ENCODE measurements at regions not wholly inside any gene's neighbourhood (a gene's known extent, or its start where the extent isn't known, plus 50 kb on each side); places are given as distances from the start of the nearest gene placed in this dataset.

DNA sequence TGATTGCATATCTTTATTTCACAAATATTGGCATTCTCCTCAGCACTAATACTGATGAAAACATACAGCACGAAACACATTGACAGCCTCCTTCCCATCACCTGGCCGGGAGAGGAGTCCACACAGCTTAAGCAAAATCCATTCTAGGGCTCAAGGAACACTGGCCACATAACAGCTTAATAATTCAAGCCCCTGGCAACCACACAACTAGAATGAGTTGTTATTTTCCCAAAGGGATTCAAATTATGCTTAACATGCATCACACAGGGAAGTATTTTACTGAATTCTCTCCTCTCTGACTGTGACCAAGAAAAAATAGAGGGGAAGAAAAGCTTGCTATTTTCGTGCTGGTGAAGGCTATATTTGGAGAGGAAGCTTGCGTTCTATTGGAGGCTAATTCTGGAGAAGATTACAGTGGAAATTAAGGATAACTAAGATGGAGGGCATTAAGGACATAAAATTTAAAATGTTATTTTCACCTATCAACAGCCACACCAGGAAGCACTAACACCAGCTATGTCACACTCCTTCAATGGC lies 198.5 kb downstream of the ADGRG6 start:
- DNase-seq (ENCODE audit: low spot score), result no peak

GRCh38 chr6:142501795-142502194 lies 200.0 kb downstream of the ADGRG6 start:
- DNase-seq (ENCODE audit: low spot score), result no peak

DNA sequence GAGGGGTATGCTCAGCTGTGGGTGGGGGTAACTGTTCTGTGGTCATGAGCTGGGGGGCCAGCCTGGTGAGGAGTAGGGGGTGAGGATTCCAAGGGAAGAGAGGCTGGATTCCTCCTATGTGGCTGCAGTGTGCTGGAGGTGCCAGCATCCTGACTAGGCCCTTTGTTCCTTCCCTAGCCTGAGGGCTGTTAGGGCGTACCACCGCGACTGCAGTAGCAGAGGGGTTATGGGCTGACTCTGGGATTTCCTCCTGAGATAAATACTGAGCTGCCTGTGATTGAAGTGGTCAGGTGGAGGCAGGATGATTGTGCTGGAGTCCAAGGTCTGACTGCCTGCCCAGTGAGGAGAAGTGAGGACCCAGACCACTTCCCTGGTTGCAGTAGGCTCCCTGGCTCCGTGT lies 205.3 kb downstream of the ADGRG6 start:
- DNase-seq (ENCODE audit: low spot score), result no peak

DNA sequence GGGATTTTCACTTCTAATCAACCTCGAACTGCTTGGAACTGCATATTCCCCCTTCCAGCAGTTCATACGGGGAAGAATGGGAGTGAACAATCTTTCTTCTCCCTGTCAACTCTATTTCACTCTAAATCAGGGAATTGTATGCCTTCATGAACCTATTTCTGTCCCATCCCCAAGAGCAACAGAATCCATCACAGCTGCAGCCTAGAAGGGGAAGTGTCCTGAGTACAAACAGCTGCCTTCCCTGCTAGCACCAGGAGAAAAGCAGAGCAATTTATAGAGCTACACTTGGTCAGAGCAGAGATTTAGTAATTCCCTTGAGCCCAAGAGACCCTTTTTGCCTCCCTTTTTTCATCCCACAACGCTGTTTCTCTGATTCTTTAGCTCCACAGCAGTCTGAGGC lies 208.4 kb downstream of the ADGRG6 start:
- no peak for DNase-seq (ENCODE audit: low spot score)

GRCh38 chr6:142518126-142518525 lies 216.3 kb downstream of the ADGRG6 start:
- DNase-seq (ENCODE audit: low spot score), result no peak

DNA sequence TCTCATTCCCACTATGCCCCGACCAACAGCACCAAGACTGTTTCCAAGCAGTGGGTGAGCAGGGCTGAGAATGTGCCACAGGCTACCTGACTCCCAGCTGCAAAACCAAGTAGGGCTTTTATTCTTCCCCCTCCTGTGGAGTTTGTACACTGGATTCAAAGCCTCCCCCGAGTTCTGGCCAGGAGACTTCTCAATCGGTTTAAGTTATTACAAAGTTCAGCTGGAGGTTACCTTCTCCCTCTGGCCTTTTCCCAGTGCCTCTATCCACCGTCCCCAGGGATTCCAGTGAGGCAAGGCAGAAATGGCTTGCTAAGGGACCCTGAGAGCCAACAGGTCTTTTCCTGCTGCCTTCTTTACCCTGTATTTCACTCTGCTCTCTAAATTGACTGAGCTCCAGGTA lies 217.0 kb downstream of the ADGRG6 start:
- DNase-seq (ENCODE audit: low spot score), result no peak

DNA sequence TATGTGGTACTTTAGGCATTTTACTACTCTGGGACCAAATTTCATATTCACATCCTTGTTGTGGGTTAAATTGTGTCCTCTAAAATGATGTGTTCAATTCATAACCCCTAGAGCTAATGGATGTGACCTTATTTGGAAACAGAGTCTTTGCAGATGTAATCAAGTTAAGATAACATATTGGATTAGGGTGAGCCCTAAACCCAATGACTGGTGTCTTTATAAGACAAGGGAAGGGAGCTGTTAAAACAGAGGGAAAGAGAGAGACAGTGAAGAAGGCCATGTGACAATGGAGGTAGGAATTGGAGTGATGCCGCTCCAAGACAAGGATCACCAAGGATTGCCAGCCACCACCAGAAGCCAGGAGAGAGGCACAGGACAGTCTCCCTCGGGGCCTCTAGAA lies 220.0 kb downstream of the ADGRG6 start:
- DNase-seq (ENCODE audit: low spot score), result no peak

DNA sequence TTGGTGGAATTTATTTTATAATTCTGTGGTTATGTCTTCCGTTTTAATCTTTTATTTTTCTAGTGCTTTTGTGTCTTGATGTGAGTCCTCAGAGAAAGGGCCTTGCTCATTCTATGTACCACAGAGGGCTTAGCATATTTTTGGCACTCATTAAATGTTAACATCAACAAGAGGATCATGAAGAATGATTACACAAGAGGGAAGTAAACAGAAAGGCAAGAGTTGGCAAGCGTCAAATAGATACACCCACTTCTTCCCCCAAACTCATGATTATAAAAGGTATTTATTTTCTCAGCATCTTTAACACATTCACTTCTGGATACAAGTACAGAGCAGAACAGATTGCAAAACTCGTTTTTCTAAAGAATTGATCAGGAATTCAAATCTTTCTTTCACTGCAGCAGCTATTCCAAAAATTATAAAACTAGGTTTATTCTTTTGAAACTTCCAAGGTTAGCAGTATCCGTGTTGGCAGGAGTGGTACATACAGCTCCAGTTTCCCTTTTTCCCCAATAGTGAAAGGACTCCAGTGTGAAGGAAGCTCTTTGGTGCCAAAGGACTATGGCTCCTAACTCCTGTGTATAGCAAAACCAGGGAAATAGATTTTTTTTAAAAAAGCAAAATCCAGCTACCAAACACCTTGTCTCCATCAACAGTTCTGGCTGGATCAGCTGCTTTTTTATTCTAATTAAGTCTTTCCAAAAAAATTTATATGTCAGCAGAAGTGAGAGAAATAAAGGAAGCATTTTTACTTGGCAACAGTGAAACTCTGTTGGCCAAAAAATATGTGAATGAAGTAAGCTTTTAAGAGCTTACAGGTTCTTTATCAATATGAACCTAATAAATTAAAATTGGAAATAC lies 221.9 kb downstream of the ADGRG6 start:
- no peak for DNase-seq (ENCODE audit: low spot score)

GRCh38 chr6:142530566-142530965 lies 228.8 kb downstream of the ADGRG6 start:
- DNase-seq (ENCODE audit: low spot score), result no peak

DNA sequence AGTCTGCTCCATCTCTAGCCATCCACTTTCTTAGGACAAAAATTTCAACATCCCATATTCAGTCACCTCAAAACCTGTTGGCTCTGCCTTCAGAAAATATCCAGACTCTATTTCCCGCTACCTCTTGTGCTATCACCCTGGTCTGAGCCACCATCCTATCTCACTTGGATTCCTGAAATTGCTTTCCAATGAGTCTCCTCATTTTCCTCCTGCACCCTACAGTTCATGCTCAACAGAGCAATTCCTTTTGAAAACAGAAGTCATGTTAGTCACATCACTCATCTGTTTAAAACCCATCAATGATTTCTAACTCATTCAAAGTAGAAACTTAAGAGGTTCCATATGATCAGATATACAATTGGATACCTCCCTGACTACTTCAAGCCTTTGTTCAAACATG lies 229.9 kb downstream of the ADGRG6 start:
- DNase-seq (ENCODE audit: low spot score), result no peak

DNA sequence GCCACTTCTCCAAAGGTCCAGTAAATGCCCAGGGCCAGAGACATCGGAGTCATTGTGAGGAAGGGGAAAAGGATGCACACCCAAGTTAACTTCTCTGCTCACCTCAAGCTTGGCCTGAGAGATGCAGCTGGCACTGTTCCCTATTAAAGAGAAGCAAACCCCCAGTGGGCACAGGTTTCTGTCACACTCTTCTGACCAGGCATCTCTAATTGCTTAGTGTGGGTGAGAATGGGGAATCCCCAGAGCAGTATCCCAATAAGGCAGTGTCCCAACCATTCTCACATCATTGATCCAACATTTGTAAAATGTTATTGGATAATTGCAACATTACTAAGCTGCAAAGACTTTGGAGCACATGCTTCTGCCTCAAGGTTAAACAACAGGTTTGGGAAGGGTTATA lies 232.3 kb downstream of the ADGRG6 start:
- no peak for DNase-seq (ENCODE audit: low spot score)

DNA sequence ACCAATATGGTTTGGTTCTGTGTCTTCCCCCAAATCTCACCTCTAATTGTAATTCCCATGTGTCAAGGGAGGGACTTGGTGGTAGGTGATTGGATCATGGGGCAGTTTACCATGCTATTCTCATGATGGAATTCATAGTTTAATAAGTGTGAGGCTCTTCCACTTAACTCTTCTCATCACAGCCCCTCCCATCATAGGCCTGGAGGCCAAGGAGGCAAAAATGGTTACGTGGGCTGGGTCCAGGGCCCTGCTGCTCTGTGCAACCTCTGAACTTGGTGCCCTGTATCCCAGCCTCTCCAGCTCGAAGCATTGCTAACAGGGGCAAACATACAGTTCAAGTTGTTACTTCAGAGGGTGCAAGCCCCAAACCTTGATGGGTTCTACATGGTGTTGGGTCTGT lies 232.7 kb downstream of the ADGRG6 start:
- DNase-seq (ENCODE audit: low spot score), result no peak

DNA sequence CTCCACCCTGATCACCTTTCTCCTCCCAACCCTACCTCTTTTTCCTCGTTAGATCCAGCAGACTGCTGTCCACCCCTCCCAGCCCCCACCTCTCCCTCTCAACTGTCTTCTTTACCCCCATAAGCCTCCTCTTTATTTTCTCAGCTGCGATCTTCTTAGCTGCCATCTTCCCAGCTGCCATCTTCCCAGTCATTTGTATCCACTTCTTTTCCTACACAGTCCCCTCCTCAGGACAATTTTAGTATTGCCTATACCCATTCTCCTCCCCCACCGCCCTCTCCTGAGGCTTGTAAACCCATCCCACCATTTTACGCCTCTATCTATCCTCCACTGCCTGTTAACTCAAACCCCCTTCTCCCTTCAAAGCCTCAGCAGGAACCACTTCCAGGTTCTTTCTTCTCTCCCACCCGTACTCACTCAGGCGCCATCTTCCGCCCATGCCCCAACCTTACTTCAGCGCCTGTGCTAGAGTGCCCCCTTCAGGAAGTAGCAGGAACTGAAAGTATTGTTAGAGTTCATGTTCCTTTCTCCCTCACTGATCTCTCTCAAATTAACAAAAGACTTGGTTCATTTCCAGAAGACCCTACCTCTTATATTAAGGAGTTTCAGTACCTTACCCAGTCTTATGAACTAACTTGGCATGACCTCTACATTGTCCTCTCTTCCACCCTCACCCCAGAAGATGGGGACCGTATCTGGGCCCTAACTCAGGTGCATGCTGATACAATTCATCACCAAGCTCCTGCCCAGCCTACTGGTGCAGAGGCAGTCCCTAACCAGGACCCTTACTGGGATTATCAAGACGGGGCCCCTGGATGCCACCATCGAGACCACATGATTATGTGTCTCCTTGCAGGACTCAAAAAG lies 236.0 kb downstream of the ADGRG6 start:
- no peak for DNase-seq (ENCODE audit: low spot score)

GRCh38 chr6:142542704-142543233 lies 241.0 kb downstream of the ADGRG6 start:
- no peak for DNase-seq (ENCODE audit: low spot score)

GRCh38 chr6:142543606-142544005 lies 241.8 kb downstream of the ADGRG6 start:
- DNase-seq (ENCODE audit: low spot score), result no peak

DNA sequence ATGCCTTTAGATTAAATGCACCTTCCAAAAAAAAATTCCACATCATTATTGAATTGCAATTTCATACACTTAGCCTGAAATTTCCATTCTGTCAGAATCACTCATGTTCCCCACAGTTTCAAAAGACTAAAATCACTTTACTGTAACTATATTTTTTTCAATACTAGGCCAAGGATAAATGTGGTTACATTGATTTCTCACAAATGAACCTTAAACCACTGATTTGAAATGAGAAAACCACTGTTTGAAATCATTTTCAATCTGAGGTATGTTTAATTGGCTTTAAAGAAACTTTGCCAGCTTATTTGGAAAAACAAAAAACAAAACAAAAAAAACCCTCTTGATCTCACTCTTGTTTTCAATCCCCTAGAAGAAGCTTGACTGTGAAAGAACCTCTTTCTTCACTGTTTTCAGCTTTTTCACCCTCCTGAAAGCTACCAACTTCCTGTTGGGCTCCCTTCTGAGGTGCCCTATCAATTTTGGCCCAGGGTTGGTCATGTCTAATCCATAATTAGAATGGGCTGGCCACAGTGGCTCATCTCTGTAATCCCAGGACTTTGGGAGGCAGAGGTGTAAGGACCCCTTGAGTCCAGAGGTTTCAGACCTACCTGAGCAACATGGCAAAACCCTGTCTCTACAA lies 242.5 kb downstream of the ADGRG6 start:
- DNase-seq (ENCODE audit: low spot score), result no peak

DNA sequence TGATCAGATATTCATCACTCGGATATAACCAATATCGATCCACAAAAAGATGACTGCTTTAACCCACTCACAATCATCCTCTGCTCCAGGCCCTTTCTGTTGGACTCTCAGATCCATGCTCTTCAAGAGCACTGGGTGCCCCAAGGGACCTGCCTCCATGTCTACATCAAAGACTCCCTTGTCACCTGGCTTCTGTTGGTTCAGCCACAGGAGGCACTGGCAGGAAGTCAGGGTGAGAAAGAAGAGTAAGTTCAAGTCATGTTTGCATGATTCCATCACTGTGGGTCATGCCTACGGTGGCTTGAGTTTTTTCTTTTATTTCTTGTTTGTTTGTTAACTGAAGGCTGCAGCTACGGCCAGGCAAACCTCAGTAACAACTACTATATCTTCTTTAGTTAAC lies 243.3 kb downstream of the ADGRG6 start:
- DNase-seq (ENCODE audit: low spot score), result no peak

GRCh38 chr6:142548566-142548965 lies 246.8 kb downstream of the ADGRG6 start:
- no peak for DNase-seq (ENCODE audit: low spot score)

- no peak for DNase-seq (ENCODE audit: low spot score)
Measured at GRCh38 chr6:142550310-142551063, 248.7 kb downstream of the ADGRG6 start.

DNA sequence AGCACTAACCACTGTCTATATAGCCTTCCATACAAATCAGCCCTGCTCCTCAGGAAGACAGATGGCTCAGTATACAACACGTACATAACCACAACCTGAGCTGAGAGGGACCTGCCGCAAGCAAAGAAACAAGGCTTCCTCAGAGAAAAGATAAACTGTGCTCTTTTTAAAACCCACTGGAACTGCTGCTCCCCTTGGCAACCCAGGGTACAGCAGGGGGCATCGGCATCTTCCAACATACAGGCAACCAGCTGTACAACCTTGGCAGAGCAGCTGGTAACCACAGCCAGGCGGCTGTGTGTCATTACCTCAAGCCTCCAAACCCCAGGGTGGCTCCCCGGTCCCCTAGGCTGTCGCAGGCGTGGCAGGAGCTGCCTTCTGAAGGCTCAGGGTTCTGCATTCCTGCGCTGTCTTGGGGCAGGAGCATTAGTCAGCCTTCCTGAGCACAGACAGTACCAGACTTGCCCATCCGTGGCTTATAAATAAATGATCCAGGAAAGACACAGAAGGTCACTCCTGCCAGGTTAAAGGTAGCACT lies 249.5 kb downstream of the ADGRG6 start:
- DNase-seq (ENCODE audit: low spot score), result peak; percentile 10

GRCh38 chr6:142558786-142559185 lies 257.0 kb downstream of the ADGRG6 start:
- DNase-seq (ENCODE audit: low spot score), result no peak
